Limb (tissue), 2 donors: ENCODE measurements at regions not wholly inside any gene's neighbourhood (a gene's known extent, or its start where the extent isn't known, plus 50 kb on each side); places are given as distances from the start of the nearest gene placed in this dataset.
A peak's percentile ranks its signal among the peaks of the same experiment; 100 is the strongest.

Experiments
- DNase-seq, 2 donors: peaks; one replicate each; pipeline ENCODE4 v3.0.0-alpha.2; 2016; ENCODE audit errors: extremely low spot score in 2 of 2

DNA sequence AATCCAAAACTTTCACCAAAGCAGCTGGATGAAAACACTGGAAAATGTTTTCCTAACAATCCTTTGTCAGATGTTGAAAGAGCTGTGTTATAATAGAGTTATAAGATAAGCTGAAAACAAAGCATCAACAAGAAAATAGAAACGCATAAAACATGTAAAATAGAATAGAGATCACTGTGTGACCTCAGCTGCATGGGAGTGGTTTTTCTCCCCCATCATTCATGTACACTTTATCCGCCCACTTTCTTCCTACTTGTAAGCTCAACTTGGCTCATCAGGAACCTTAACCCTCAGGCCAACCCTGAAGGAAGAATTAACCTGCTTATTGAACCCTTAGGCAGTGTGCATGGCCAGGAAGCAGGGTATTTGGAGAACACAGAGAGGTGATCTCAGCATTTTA lies 238.5 kb upstream of the PMFBP1 start:
- DNase-seq = no peak

DNA sequence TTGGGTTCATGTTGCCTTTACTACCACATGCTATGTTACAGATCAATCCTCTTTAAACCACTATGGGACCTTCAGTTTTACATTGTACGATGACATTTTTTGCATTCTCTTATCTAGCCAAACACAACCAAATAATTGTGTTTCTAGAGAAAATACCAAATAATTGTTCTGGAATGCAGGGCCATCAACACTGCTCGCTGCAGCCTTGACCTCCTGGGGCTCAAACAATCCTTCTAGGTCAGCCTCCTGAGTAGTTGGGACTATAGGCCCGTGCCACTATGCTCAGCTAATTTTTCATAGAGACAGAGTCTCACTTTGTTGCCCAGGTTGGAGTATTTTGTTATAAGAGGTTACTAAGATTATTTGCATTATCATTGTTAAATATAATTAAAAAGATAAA lies 237.5 kb upstream of the PMFBP1 start:
- DNase-seq = no peak

DNA sequence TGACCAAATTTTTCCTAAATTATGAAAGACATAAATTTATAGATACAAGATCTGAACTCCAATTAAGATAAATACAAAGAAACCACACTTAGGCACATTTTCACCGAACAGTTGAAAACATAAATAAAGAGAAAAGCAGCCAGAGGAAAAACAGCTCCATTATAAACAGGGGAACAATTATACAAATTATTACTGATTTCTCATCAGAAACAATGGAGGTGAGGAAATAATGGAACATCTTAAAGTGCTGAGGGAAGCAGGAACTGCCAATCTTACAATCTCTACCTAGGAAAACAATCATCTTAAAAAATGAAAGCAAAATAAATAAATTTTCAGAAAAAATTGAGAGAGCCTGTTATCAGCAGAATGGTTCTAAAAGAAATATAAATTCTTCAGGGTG lies 234.4 kb upstream of the PMFBP1 start:
- no peak for DNase-seq

DNA sequence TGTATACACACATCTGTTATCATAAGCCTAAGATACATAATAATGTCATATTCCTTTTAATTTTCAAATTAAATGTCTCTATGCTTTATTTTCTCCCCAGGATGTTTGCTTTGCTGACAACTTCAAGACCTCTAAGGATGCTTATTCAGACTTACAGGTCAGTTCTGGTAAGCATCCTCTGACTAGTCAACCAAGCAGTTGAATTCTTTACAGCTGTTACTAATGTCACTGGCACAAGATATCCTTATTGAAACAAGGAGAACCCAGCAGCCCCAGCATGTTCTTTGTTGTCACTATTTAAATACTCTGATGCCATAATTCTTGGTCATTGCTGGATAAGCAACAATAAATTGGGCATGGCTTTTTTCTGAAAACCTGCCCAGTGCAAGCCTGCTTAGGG lies 232.3 kb upstream of the PMFBP1 start:
- DNase-seq = no peak

DNA sequence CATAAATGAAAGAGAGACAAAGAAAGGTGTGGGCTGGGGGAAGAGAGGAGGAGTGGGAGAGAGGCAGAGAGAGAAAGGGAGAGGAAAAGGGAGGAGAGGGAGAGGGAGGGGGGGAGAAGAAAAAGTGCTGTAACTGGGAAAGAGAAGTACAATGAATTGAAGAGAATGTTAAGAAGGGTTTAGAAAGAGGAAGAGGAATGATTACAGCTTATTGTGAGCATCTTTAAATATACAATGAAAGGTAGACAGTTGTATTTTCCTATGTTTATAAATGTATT lies 229.1 kb upstream of the PMFBP1 start:
- DNase-seq = no peak

DNA sequence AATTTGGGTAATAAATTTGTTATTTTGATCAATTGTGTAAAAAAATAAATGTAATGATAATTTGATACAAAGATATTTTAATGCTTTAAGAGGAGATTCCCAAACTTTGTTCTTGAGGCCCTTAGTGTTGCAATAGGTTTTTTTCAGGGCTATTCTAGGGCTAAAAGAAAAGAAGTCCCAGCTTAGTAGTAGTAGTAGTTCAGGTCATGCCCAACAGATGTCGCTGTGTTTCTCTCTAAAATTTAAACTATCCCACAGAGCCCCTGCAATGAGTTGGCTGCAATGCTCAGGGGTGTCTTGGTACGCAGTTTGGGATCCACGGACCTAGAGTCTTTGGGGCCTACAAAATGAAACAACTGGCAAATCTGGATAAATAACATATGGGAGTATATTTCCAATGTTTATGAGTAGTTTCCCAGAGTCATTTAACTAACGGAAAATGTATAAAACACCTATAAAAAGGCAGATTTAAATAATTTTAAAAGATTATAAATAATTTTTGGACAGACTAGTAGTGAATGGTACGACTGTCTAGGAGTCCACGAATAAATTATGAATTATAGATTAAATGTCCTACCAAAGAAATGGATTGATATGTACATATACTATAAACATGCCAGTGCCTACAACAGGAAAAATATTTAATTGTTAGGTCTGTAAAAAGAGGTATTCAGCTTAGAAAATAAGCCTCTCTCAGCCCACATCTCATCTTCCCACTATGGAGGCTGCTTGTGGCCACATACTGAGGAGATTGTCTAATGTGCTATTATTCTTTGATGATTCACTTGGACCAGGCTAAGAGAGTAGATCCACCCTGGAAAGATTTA lies 228.5 kb upstream of the PMFBP1 start:
- DNase-seq = peak; percentile 61 to 70

DNA sequence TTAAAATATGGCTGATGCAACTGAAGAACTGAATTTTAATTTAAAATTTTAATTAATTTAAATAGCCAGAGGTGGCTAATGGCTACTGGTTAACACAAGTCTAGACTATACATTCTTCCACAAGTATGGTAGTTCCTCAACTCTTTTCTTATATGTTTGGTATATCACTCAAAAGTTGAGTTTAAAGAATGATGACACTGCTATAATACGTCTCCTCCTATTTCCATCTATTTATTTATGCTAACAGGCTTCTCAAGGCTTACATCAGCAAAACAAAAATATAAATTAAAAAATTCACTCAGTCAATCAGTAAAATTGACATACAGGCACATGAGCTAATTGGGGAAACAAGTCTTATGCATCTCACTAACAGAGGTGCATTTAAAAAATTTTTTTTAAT lies 227.9 kb upstream of the PMFBP1 start:
- DNase-seq = no peak

DNA sequence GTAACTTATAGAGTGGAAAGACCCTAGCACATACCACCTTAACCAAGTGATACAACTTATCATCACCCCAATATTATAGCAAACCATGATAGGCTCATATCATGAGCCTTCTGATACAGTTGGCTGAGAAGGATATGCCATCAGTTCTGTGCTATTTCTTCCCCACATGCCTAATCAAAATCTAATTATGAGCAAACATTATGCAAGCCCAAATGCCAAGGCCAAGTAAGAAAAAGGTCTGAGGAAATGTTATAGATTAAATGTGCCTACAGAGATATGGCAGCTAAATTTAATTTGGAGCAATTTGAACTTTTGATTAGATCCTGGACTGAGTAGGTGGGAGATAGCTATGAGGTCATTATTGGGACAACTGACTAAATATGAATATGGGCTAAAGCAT lies 225.9 kb upstream of the PMFBP1 start:
- DNase-seq = no peak

DNA sequence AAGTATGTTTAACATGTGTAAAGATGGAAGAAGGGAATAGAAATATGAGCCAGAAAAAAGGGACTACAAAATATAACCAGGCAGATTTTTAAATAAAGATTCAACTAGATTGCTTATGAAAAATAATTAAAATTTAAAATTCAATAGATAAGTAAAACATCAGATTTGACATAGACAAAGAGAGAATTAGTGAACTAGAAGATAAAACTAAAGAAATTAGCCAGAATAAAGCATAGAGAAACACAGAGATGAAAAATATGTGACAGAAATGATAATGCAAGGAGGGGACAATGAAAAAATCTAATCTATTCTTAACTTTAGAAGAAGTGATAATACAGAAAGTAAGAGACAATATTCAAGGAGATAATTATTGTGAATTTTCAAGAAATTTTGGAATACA lies 222.6 kb upstream of the PMFBP1 start:
- no peak for DNase-seq

DNA sequence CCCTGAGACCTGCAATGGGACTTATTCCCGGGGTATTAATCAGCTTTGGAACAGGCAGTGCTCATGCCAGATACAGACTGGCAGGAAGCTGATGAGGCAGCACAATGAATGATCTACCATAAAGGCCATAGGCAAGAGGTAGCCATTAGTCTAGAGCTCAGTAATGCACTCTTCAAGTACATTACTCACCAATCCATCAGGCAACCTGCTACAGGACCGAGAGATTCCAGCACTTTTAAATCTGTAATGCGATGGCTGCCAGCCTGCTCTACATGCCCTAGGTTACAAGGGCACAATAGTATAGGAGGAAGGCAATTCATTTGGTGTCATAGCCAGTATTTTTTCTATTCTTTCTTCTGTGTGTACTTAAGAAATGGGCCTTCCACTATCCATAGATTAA lies 217.8 kb upstream of the PMFBP1 start:
- no peak for DNase-seq

DNA sequence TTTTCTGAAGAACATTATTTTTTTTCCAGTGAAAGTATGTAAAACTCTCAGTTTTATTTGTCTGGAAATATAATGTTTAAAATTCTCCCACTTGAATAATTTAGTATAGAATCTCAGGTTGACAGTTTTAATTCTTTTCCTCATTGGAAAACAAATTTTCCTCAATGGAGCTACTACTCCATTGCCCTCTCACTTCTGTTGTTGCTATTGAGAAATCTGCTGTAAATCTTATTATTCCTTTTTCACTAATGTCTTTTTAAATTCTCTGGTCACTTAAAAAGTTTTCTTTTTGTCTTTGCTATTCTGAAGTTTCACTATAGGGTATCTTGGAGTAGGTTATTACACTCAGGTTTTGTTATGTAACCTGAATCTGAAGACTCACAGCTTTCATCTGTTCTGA lies 216.1 kb upstream of the PMFBP1 start:
- no peak for DNase-seq

DNA sequence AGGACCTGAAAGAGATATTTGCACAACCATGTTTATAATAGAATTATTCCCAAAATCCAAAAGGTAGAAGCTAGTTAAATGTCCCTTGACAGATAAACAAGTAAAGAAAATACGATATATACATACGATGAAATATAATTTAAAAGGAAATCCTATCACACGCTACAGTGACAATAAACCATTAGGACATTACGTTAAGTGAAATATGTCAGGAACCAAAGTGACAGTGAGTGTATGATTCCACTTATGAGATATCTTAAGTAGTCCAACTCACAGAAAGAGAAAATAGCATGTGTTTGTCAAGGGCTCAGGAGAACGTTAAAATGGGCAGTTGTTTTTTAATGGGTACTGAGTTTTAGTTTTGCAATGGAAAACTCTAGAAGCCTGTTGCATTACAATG lies 212.7 kb upstream of the PMFBP1 start:
- DNase-seq = no peak

DNA sequence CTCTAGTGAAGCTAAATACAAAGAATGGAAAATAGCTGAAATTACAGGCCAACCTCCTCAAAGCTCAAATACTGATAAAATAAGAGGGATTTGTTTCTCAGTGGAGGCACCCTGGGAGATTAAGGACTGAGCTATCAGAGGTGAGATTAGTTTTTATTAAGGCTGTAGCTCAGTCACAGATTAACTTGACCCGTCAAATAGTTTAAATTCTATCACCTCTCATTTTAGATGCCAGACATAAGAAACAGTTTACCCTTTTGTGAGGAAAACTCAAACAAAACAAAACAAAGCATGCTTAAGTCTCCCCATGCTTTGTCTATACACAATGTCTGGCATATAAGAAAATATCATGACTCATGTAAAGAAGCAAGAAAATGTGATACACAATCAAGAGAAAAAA lies 208.3 kb upstream of the PMFBP1 start:
- no peak for DNase-seq

DNA sequence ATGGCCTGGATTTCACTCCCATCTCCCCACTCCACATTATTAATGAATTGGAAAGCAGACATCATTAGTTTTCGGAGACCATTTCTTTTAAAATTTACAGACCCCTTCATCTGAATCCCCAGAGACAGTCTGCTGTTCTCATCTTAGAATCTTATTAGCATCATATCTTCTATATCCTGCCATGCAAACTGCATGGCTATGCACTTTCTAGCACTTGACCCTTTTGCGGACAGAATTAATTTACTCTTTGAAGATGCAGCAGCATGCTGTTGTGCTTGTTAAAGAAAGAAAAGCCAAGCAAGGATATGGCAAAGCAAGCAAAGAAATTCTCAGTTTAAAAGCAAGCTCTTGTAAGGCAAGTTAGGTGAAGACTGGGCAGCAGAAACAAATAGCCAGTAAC lies 201.2 kb upstream of the PMFBP1 start:
- DNase-seq = no peak

DNA sequence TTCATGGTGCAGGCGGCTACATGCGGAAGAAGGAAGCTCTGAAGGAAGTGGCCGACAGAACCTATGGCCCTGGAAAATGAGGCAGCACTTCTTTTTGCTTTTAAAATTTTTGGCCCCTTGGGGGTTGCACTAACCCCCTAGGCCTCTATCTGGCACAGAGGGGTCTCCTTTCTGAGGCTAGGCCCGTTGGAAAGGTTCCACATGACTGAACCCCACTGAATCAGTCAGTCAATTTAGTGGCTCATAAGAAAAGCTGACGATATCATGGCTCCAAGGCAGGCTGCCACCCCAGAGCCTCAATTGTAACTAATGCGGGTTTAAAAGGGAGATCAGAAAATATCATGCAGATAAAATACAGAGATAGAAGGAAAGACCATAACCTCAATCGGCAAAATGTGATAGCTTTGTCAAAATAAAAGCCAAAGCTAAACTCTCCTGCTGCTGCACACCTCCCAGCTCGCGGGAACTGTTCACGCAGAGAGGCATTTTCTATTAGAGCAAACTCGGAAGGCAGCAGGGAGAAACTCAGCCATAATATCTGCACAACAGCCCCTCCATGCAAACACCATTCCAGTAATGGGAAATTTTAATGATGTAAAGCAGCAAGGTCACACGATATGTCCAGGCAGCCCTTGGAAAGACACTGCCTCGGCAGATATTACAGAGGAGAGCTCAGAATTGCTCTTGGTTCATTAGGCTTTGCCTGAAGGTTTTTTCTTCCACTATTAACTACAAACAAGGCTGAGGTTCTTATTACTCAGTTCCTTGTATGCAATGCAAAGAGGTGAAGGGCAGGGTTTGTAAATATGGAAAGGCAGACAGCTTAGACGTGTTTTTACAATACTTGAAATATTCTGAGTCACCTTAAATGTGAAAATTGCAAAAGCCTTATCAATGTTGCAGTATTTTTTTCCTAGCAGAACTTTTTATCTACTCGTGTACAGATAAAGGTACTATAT lies 200.4 kb upstream of the PMFBP1 start:
- peak in 1 of 2 donors; percentile 26 for DNase-seq

DNA sequence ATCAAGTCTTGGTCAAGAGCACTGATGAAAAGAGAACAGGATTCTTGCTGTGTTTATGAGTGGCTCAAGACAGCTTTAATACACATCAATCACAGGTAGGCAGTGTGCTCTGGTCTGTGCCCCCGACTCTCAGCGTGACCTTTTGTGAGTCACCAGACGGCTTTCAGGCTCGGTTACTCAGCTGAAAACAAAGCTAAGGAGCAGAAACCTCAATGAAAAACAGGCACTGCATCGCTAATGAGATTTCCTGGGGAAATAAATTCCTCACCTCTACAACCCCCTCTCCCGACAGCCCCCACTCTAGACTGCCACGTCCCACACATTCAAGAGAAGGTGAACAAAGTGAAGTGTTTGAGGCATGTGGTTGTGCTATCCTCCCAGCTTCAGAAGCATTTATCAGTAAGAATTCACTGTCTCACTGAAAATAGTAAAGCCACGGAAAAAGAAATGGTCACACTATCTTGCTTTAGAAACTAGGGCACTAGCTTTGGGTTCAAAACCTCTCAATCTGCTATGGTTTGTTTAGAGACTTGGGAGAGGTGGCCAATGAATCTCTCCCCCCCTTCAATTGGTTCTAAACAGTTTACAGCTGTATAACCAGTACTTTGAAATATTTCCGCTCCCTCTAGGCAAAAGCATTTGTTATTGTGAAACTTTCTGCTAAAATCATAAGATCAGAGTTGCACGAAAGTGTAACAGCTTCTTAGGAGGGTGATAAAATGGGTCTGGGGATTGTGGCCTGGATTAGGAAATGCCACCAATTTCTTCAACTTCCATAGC lies 199.5 kb upstream of the PMFBP1 start:
- DNase-seq = no peak

DNA sequence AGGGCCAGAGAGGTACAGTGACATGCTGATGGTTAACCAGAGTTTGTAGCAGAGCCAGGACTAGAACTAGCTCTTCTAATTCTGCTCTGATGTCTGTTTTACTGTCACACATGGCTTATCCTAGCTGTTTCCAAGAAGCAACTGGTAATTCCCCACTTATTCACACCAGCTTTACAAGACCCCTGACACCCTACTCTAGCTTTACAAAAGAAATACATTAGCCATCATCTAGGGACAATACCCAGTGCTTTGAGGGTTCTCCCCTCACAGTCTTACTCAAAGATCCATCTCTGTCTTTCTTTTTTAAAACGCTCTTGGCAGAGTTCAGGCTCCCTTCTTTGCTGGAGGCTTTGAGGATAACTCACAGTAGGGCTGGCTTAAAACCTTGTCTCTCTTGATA lies 197.3 kb upstream of the PMFBP1 start:
- DNase-seq = no peak

DNA sequence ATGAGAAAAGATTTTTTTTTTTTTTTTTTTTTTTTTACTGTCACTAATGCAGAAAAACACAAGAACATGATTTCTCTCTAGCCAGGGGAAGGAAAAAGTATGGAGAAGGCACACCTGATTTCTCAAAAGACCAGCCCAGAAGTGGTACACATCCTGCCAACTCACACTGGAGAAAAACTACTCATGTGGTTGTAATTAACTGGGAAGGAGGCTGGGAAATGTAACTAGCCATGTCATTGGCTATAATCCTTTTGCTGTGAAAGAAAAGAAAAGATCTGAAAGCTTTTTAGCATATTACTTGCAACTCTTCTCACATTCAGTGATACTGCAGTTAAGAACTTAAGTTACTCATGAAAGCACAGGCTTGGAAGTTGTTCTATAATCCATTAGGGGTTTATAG lies 195.9 kb upstream of the PMFBP1 start:
- DNase-seq = no peak

DNA sequence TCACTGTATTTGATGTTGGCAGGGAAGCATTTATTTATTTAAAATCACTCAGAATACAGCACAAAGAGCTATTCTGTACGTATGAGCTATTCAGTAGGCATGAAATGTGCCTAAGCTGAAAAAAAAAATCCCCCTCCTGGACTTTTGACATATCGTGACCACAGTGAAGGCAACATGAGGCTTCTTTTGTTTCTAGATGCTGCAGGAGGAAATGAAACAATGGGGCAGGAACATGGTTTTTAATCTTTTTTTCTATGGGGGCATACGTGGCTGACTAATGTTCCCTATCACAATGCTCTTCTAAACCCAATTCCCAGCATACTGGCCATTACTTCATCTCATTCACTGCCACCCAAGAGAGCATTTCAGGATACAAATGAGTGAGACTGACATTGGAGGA lies 191.0 kb upstream of the PMFBP1 start:
- no peak for DNase-seq

DNA sequence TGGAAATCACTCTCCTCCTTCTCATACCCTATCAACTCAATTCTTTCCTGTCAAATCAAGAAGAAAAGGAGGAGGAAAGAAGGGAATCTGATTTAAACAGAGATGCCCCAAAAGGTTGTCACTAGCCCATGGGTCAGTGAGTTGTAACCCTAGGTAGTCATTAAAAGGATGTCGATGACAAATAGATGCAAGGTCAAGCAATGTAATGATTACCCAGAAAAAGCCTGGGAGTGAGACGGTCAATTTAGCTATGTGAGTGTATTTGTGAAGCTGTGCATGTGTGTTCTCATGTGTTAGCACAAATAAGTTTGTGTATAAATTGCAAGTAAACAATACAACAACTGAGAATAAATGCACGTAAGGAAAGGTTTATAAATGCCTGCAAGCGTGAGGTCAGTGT lies 190.5 kb upstream of the PMFBP1 start:
- DNase-seq = no peak

DNA sequence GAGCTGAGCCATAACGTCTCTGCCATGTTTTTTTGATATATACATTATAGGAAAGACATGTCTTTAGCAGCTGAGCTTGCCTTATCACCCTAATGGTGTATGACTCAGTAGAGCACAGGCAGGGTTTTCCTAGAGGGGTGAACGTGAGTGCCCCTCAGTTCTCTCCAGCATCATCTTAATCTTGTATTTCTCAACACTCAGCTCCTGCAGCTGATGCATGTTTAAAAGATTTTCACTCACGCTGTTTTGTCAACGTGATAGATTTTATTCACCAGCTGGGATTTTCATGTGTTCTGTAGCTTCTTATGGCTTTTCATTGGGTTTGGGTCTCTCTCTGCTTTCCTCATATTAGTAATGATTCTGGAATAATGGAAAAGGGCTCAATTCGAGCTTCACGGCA lies 186.0 kb upstream of the PMFBP1 start:
- DNase-seq = no peak

DNA sequence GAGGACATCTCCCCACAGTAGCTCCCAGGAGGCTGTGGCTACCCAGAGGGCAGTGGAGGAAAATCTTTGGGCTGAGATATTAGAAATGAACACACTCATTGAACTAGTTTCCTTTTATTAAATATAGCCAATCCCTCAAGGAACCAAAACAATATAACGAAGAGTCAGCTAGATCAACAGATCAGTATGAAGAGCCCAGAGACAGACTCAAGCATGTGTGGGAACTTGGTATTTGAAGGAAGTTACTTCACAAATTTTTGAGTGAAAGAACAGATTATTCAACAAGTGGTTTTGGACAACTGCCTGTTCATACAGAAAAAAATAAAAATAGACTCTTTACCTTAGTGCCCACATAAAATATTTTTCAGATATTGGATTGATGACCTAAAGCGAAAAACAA lies 183.6 kb upstream of the PMFBP1 start:
- no peak for DNase-seq
